GM04504 (cell line): ENCODE measurements at regions not wholly inside any gene's neighbourhood (a gene's known extent, or its start where the extent isn't known, plus 50 kb on each side); places are given as distances from the start of the nearest gene placed in this dataset.
A peak's percentile ranks its signal among the peaks of the same experiment; 100 is the strongest.
"Not testable (repeated sequence)": the region's sequence is repeated elsewhere in the genome, so short reads cannot be mapped to it uniquely, and the experiment has no call there.

Experiments
- DNase-seq: peaks from one replicate; pipeline ENCODE4 v3.0.0-alpha.2; 2012; ENCODE audit warnings: low read depth

DNA sequence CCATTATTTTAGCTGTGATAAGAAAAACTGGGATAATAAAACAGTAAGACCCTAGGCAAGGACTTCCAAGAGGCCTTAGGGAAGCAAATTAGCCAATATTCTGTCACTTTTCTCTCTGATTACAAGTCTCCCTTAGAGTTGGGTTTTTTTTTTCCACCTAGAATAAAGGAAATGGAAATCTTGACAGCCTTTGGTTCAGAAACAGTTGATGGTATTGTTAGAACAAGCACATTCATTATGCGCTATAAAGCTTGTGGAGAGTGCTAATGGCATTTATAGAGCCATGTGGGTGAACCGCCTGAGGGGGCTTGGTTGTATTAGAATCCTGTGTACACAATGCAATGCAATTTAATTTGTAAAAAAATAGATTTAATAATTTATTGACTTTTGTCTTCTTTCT lies 88.9 kb upstream of the OGFRL1 start:
- DNase-seq = no peak

GRCh38 chr6:71203206-71203605 lies 85.4 kb upstream of the OGFRL1 start:
- no peak for DNase-seq

- no peak for DNase-seq
These were observed 83.9 kb upstream of the OGFRL1 start for GRCh38 chr6:71204741-71205140.

- DNase-seq = peak; percentile 34
These were observed 83.2 kb upstream of the OGFRL1 start for GRCh38 chr6:71205336-71205956.

DNA sequence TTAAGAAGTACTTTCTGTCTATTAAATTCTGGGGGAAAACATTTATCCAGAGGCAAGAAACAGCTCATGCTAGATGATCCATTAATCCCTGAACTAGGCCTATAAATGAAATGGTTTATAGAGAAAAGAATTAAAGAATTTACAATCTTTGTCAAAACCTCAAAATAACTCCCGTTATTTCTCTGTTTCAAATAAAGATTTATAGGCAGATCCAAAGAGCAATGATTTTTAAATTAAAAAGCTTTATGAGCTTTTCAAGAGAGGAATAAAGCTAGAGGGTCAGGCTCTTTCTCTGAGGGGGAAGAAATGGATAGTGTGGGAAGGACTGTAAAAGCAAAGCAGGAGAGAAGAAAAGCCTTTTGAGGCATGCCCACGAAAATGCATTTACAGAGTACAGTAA lies 82.5 kb upstream of the OGFRL1 start:
- no peak for DNase-seq

DNA sequence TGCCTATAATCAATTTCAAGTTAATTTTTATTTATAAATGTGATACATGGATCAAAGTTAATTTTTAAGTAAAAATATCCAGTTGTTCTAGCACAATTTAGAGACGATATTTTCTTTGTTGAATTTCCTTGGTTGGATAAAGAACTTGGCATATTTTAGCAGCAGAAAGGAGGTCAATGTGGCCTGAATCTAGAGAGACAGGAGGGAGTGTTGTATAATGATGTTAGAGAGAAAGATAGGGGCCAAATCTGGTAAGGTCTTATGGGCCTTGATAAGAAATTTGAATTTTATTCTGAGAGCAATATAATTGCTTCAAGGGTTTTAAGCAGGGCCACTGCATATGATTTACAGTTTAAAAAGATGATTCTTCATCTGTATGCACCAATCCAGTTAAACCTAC lies 79.4 kb upstream of the OGFRL1 start:
- no peak for DNase-seq

DNA sequence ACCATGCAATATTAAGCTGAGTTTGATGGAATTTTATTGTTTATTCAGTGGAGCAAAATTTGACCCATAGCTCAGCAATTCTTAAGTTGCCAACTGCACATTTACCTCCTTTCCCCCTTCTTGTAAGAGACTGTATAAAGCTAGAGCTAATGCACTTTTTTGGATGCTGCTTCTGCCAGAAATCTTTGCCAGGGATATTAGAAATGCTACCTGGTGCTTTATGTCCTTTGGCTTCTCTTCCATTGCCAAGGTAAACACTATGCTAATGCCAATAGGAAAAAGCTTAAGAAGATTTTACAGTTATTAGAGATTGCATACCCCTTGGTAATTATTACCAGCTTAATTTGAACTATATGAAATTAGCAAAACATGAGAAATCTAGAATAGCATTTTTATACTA lies 79.0 kb upstream of the OGFRL1 start:
- no peak for DNase-seq

DNA sequence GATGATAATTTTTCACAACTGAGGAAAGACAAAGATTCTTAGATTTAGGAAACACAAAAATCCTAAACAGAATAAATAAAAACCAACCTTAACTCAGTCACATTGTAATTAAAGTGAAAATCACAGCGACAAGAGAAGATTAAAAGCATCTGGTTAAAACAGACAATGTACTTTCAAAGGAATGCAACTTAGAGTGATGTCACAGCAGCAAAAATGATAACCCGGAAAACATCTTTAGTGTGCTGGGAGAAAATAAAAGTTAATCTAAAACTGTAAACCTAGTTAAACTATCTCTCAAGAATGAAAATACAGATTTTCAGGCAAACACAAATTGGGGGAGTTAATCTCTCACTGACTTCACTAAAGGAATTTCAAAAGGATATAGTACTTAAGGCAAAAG lies 76.8 kb upstream of the OGFRL1 start:
- no peak for DNase-seq

DNA sequence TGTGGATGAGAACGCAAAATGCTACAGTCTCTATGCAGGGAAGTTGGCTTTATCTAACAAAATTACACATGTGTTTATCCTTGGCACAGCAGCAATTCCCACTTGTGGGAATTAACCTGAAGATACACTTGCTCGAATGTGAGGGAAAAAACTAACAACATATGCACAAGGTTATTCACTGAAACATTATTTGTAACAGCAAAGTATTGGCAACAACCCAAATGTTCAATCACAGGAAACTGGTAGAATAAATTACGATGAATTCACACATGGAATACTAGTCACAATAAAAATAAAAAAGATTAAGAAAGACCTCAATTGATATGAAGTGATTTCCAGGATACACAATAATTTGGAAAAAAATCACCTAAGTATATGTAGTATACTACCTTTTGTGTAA lies 68.1 kb upstream of the OGFRL1 start:
- no peak for DNase-seq

- DNase-seq = no peak
These were observed 65.9 kb upstream of the OGFRL1 start for GRCh38 chr6:71222671-71223070.

DNA sequence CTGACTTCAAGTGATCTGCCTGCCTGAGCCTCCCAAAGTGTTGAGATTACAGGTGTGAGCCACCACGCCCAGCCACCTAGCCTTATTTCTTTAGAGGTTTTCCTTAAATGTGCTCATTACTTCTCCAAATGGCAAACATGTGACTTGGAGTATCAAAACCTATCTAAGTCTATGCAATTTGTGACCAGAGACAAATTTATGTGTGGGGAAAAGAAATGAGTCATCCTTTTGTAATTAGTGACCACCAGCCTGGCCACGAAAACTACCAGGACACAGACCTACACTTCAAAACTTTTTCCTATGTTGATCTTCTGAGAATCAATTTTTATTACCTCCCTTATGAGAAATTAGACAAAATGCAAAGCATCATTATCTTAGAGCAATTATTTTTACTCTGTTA lies 64.6 kb upstream of the OGFRL1 start:
- no peak for DNase-seq

DNA sequence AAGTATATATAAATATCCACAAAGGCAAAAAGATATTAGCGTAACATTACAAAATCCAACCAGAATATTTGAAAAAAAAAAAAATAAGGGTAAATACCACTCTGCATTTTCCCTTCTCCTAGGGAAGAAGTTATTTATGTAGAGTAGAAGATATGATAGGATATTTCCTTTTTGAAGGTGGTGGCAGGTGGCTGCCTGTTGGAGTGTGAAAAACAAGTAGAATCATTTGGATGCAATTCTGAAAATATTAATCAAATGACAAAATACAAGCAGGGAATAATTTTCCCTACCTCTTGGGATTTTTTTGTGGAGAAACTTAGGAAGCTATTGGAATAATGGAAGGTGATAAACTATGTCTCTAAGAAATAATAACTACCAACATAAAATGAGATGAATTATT lies 62.5 kb upstream of the OGFRL1 start:
- DNase-seq = no peak

DNA sequence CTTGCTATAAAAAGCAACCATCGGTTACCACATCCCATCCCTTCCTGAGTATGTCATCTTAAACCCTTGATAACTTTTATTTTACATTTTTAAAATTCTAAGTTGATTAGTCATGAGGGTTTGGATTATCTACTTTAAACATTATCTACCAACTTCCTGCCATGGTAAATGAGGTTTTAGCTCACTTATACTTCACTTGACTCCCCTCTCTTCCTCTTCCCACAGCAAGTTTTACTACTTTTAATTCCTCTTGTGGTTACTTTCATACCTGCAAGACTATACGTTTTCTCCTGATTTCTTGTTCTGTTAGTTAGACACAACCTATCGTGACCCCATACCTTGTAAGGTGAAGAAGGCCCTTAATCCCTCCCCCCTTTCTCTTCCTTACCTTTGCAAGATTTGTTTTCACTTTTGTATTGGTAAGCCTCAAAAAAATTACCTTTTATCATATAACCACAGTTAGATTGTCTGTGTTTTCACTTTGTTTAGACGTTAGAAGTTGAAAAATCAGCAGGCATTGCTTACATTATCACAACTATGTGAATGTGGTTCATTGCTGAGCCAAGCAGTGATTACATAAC lies 60.1 kb upstream of the OGFRL1 start:
- DNase-seq = no peak

DNA sequence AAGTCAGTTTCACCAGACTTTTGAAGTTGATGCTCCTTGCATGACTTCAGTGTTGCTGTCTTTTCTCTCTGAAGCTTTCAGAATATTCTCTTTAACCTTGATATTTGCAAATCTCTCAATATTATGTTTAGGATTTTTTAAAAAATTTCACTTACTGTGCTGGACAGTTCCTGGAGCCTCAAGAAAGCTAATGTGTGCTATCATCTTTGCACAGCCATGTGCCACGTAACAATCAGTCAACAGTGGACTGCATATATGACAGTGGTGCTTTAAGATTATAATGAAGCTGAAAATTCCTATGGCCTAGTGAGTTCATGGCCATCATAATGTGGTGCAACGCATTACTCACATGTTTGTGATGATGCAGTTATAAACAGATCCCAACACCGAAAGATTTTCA lies 59.1 kb upstream of the OGFRL1 start:
- DNase-seq = no peak

GRCh38 chr6:71232890-71233289 lies 55.7 kb upstream of the OGFRL1 start:
- DNase-seq = not testable (repeated sequence)

GRCh38 chr6:71236926-71237434 lies 51.6 kb upstream of the OGFRL1 start:
- DNase-seq = no peak

GRCh38 chr6:71238351-71238750 lies 50.3 kb upstream of the OGFRL1 start:
- DNase-seq = no peak
